ENCODE measurements at regions not wholly inside any gene's neighbourhood (a gene's known extent, or its start where the extent isn't known, plus 50 kb on each side); places are given as distances from the start of the nearest gene placed in this dataset.

GRCh38 chr4:43316813-43317212, 424.3 kb downstream of the GRXCR1 start:
- TF ChIP-seq SMC3 (IDR thresholded peaks at IDR 0.05; ENCODE audit: low read length) (no peak), ZNF432 (CRISPR knock-in tag; IDR thresholded peaks at IDR 0.05; ENCODE audit: borderline replicate concordance) (no peak), POLR2A (IDR thresholded peaks at IDR 0.05; ENCODE audit: insufficient read depth in 1 of 2, low read depth in 2 of 2, low read length in 2 of 2) (no peak), TAF1 (CRISPR knock-in tag; IDR thresholded peaks at IDR 0.05) (no peak), ATF6 (CRISPR knock-in tag; conservative IDR thresholded peaks at IDR 0.05) (no peak), FOXP1 (IDR thresholded peaks at IDR 0.05) (no peak), FOXP1 (CRISPR knock-in tag; IDR thresholded peaks at IDR 0.05) (no peak), GTF2F1 (IDR thresholded peaks at IDR 0.05; ENCODE audit: low read length) (no peak), SP2 (CRISPR knock-in tag; IDR thresholded peaks at IDR 0.05) (no peak), ZBTB49 (CRISPR knock-in tag; IDR thresholded peaks at IDR 0.05; ENCODE audit: borderline replicate concordance) (no peak), ZBTB7A (CRISPR knock-in tag; IDR thresholded peaks at IDR 0.05) (no peak), HCFC1 (IDR thresholded peaks at IDR 0.05; ENCODE audit: low read depth, low read length) (no peak), SP4 (CRISPR knock-in tag; IDR thresholded peaks at IDR 0.05) (no peak), KLF16 (CRISPR knock-in tag; IDR thresholded peaks at IDR 0.05) (no peak)

All from HepG2 (cell line).